ENCODE measurements at regions not wholly inside any gene's neighbourhood (a gene's known extent, or its start where the extent isn't known, plus 50 kb on each side); places are given as distances from the start of the nearest gene placed in this dataset.

DNA sequence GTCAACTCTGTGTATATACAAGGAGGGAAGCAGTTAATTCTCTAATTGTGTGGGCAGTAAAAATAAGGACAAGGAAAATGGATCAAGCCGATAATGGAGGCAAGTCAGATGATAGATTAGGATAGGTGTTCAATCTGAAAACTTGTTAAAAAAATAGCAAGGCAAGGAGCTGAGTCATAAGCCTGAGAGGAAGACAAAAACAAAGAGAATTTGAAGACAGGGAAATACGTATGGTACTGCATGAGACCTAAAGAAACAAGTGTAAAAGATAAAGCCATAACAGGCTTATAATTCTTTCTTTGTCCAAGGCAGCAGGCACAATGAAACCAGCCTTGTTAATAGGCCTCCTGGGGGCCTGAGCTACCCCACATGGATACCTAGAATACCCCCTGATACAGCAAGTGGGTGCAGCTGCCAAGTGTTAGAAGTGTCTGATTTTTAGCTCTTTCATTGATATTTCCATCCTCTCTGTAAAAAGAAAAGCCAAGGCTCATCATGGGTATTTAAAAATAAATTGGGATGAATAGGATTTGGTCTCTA is 1570.6 kb upstream of the LRRTM3 start:
- Mint-ChIP-seq H3K27ac (no peak overlapping the region), H3K9me3 (ENCODE audit: insufficient read depth) (peaks cover 7% of the 10 kb centered on the region), H3K27me3 (no peaks in the 10 kb centered on the region), H3K4me3 (no peak overlapping the region), H3K4me1 (no peaks in the 10 kb centered on the region)
- no peaks in the 10 kb centered on the region for H3K9me3 ChIP-seq (ENCODE audit: control extremely low read depth in 1 of 3, control insufficient read depth in 2 of 3, insufficient read depth in 1 of 3, low read length in 2 of 3)
- CTCF ChIA-PET = no interaction called here
- H3K4me3 ChIP-seq (ENCODE audit: control extremely low read depth in 1 of 5, extremely low read depth in 1 of 5, insufficient read depth in 1 of 5, low read depth in 2 of 5, low read length in 4 of 5) = no peak overlapping the region
- H3K4me1 ChIP-seq (ENCODE audit: control insufficient read depth in 2 of 2, insufficient read depth in 2 of 2, low read length in 2 of 2) = no peaks in the 10 kb centered on the region
- H4K20me1 ChIP-seq (ENCODE audit: control insufficient read depth, insufficient read depth, low read length, poor library complexity, severe bottlenecking) = no peaks in the 10 kb centered on the region
- H3K36me3 ChIP-seq (replicated peaks in 1 of 2; ENCODE audit: control extremely low read depth in 1 of 2, control insufficient read depth in 1 of 2, extremely low read depth in 1 of 2, insufficient read depth in 2 of 2, low read length in 1 of 2) = no peaks in the 10 kb centered on the region
- ATAC-seq (ENCODE audit: low read depth) = no peak
- H3K27ac ChIP-seq (ENCODE audit: low read length in 2 of 2) = no peak overlapping the region
- no peaks in the 10 kb centered on the region for H3K79me2 ChIP-seq (ENCODE audit: control insufficient read depth, insufficient read depth, low read length)
- no peak overlapping the region for H2AFZ ChIP-seq (ENCODE audit: insufficient read depth, low read depth, low read length, poor library complexity, severe bottlenecking)
- 80% methylated on average over 2 of the region's 2 CpGs for WGBS (ENCODE audit: insufficient coverage)
- POLR2A ChIA-PET = no interaction called here
- H3K9ac ChIP-seq (ENCODE audit: low read length) = no peak overlapping the region
- intact Hi-C loops (cut with micrococcal nuclease) = no loop called here
- no peak for DNase-seq
- no peak for TF ChIP-seq EZH2 (IDR thresholded peaks at IDR 0.05; ENCODE audit: borderline replicate concordance, insufficient read depth, low read depth, low read length, poor library complexity, severe bottlenecking)
- TF ChIP-seq, protein P1, sequence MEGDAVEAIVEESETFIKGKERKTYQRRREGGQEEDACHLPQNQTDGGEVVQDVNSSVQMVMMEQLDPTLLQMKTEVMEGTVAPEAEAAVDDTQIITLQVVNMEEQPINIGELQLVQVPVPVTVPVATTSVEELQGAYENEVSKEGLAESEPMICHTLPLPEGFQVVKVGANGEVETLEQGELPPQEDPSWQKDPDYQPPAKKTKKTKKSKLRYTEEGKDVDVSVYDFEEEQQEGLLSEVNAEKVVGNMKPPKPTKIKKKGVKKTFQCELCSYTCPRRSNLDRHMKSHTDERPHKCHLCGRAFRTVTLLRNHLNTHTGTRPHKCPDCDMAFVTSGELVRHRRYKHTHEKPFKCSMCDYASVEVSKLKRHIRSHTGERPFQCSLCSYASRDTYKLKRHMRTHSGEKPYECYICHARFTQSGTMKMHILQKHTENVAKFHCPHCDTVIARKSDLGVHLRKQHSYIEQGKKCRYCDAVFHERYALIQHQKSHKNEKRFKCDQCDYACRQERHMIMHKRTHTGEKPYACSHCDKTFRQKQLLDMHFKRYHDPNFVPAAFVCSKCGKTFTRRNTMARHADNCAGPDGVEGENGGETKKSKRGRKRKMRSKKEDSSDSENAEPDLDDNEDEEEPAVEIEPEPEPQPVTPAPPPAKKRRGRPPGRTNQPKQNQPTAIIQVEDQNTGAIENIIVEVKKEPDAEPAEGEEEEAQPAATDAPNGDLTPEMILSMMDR (IDR thresholded peaks at IDR 0.05) = no peak
- no peak overlapping the region for H3K4me2 ChIP-seq (replicated peaks; ENCODE audit: low read depth, low read length, poor library complexity, severe bottlenecking)
- H3K27me3 ChIP-seq (replicated peaks in 1 of 4; ENCODE audit: control extremely low read depth in 1 of 4, control insufficient read depth in 3 of 4, insufficient read depth in 4 of 4, low read length in 3 of 4) = no peaks in the 10 kb centered on the region

DNA sequence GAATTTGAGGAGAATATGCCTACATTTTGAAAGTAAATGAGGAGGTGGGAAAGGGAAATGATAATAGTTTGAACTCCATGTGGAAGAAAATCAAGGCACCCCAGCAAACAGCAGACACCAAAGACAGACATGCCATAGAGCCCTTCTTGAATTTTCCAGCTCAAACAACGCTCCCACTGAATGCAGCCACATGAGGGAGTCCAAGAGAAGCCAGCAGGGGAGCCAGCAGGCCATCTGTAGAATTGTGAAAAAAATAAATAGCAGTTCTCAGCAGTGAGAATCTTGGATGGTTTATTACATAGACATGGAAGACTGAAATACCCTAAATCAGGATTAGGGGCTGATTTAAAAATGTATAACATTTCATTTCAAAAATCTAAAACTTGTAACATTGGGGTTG is 1567.3 kb upstream of the LRRTM3 start:
- no CpG with 5 or more reads among the region's 1 CpG for WGBS (ENCODE audit: insufficient coverage)
- POLR2A ChIA-PET = no interaction called here
- Histone ChIP-seq H3K4me2 (replicated peaks; ENCODE audit: low read depth, low read length, poor library complexity, severe bottlenecking) (no peak overlapping the region), H3K9ac (ENCODE audit: low read length) (no peak overlapping the region), H3K27me3 (replicated peaks in 1 of 4; ENCODE audit: control extremely low read depth in 1 of 4, control insufficient read depth in 3 of 4, insufficient read depth in 4 of 4, low read length in 3 of 4) (no peaks in the 10 kb centered on the region), H3K4me1 (ENCODE audit: control insufficient read depth in 2 of 2, insufficient read depth in 2 of 2, low read length in 2 of 2) (no peaks in the 10 kb centered on the region), H3K79me2 (ENCODE audit: control insufficient read depth, insufficient read depth, low read length) (no peaks in the 10 kb centered on the region), H3K9me3 (ENCODE audit: control extremely low read depth in 1 of 3, control insufficient read depth in 2 of 3, insufficient read depth in 1 of 3, low read length in 2 of 3) (no peaks in the 10 kb centered on the region), H3K36me3 (replicated peaks in 1 of 2; ENCODE audit: control extremely low read depth in 1 of 2, control insufficient read depth in 1 of 2, extremely low read depth in 1 of 2, insufficient read depth in 2 of 2, low read length in 1 of 2) (no peaks in the 10 kb centered on the region), H4K20me1 (ENCODE audit: control insufficient read depth, insufficient read depth, low read length, poor library complexity, severe bottlenecking) (no peaks in the 10 kb centered on the region), H3K27ac (ENCODE audit: low read length in 2 of 2) (no peak overlapping the region), H2AFZ (ENCODE audit: insufficient read depth, low read depth, low read length, poor library complexity, severe bottlenecking) (no peak overlapping the region), H3K4me3 (ENCODE audit: control extremely low read depth in 1 of 5, extremely low read depth in 1 of 5, insufficient read depth in 1 of 5, low read depth in 2 of 5, low read length in 4 of 5) (no peak overlapping the region)
- Mint-ChIP-seq H3K4me1 (no peaks in the 10 kb centered on the region), H3K27ac (no peak overlapping the region), H3K9me3 (ENCODE audit: insufficient read depth) (peaks cover 2% of the 10 kb centered on the region), H3K4me3 (no peak overlapping the region), H3K27me3 (no peaks in the 10 kb centered on the region)
- CTCF ChIA-PET = no interaction called here
- intact Hi-C loops (cut with micrococcal nuclease) = no loop called here
- ATAC-seq (ENCODE audit: low read depth) (no peak), DNase-seq (no peak)
- no peak for TF ChIP-seq EZH2 (IDR thresholded peaks at IDR 0.05; ENCODE audit: borderline replicate concordance, insufficient read depth, low read depth, low read length, poor library complexity, severe bottlenecking)
- TF ChIP-seq, protein P1 (IDR thresholded peaks at IDR 0.05) = no peak

Measured in B cell (primary cell).